ENCODE measurements at regions not wholly inside any gene's neighbourhood (a gene's known extent, or its start where the extent isn't known, plus 50 kb on each side); places are given as distances from the start of the nearest gene placed in this dataset.

GRCh38 chr9:14533867-14534640 lies 159.2 kb downstream of the ZDHHC21 start:
- TF ChIP-seq CTCF (tag by site-specific recombination; IDR thresholded peaks at IDR 0.05) (no peak), ZNF280C (tag by site-specific recombination; IDR thresholded peaks at IDR 0.05) (no peak), ZNF558 (tag by site-specific recombination; IDR thresholded peaks at IDR 0.05) (no peak), FEZF1 (tag by site-specific recombination; IDR thresholded peaks at IDR 0.05) (no peak), ZNF513 (tag by site-specific recombination; IDR thresholded peaks at IDR 0.05) (no peak), ZNF664 (tag by site-specific recombination; IDR thresholded peaks at IDR 0.05) (no peak), ZNF16 (tag by site-specific recombination; IDR thresholded peaks at IDR 0.05; ENCODE audit: low read depth) (no peak), ZNF184 (tag by site-specific recombination; IDR thresholded peaks at IDR 0.05) (no peak)
